ENCODE measurements at regions not wholly inside any gene's neighbourhood (a gene's known extent, or its start where the extent isn't known, plus 50 kb on each side); places are given as distances from the start of the nearest gene placed in this dataset.
A peak's percentile ranks its signal among the peaks of the same experiment; 100 is the strongest.

DNA sequence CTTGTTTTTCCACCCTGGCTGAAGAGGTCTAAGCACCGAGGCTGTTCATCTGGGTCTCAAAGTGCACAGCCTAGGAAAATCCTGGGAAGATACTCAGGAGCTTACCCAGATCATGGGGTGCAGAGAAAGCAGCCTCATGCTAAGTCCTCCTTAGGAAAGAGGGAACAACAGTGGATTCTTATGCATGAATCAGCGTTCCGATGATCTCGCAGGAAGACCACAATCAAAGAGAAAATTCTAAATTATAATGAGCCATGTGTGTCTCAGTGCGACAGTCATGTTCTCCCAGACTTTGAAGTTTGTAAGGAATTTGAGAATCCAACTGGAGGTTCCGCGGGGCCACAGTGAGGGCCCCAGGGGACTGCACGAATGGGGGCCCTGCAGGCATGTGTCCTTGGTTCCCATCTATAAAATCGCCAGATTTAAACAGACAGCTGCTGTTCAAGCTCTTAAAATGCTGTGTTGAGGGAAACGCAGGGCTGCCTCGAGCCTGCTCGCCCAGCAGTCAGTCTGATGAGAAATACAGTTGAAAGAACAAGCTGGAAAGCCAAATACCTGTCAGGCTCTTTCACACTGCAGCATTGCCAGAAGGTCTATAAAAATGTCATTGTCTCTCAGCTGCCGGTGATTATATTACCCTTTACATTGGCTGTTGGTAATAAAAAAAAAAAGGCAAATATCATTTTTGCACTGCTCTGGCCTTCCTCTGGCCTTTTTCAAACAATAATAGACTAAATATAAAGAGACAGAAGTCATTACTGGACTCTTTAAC, 152.1 kb downstream of the PMP22 start:
- Histone ChIP-seq H3K4me3 (no peak overlapping the region), H3K9me3 (no peaks in the 10 kb centered on the region), H3K36me3 (no peaks in the 10 kb centered on the region), H3K9ac (ENCODE audit: low read depth in 2 of 2, low read length in 2 of 2) (no peak overlapping the region), H3K4me1 (no peaks in the 10 kb centered on the region), H3K27ac (no peak overlapping the region), H3K27me3 (no peaks in the 10 kb centered on the region)
- peak; percentile 18 for DNase-seq
- TF ChIP-seq, protein P1, sequence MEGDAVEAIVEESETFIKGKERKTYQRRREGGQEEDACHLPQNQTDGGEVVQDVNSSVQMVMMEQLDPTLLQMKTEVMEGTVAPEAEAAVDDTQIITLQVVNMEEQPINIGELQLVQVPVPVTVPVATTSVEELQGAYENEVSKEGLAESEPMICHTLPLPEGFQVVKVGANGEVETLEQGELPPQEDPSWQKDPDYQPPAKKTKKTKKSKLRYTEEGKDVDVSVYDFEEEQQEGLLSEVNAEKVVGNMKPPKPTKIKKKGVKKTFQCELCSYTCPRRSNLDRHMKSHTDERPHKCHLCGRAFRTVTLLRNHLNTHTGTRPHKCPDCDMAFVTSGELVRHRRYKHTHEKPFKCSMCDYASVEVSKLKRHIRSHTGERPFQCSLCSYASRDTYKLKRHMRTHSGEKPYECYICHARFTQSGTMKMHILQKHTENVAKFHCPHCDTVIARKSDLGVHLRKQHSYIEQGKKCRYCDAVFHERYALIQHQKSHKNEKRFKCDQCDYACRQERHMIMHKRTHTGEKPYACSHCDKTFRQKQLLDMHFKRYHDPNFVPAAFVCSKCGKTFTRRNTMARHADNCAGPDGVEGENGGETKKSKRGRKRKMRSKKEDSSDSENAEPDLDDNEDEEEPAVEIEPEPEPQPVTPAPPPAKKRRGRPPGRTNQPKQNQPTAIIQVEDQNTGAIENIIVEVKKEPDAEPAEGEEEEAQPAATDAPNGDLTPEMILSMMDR (IDR thresholded peaks at IDR 0.05): no peak
- intact Hi-C loops (cut with DNase I): no loop called here

DNA sequence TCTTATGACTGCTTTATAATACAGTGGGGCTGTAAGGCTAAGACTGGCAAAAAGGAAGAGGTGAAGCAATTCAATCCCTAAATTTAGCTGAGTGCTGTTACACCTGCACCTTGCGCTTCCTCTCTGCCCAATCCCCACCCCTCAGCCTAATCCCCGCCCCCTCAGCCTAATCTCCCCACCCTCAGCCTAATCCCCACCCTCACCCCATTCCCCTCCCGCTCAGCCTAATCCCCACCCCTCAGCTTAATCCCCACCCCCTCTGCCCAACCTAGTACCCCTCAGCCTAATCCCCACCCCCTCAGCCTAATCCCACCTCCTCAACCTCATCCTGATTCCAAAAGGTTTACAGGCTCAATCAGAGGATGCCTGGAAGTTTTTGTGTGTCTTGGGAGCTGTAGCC, 155.5 kb downstream of the PMP22 start:
- TF ChIP-seq, protein P1 (IDR thresholded peaks at IDR 0.05): no peak
- Histone ChIP-seq H3K4me3 (no peak overlapping the region), H3K27ac (no peak overlapping the region), H3K9ac (ENCODE audit: low read depth in 2 of 2, low read length in 2 of 2) (no peak overlapping the region), H3K36me3 (no peaks in the 10 kb centered on the region), H3K27me3 (no peaks in the 10 kb centered on the region), H3K9me3 (no peaks in the 10 kb centered on the region), H3K4me1 (no peaks in the 10 kb centered on the region)
- intact Hi-C loops (cut with DNase I): no loop called here
- no peak for DNase-seq

DNA sequence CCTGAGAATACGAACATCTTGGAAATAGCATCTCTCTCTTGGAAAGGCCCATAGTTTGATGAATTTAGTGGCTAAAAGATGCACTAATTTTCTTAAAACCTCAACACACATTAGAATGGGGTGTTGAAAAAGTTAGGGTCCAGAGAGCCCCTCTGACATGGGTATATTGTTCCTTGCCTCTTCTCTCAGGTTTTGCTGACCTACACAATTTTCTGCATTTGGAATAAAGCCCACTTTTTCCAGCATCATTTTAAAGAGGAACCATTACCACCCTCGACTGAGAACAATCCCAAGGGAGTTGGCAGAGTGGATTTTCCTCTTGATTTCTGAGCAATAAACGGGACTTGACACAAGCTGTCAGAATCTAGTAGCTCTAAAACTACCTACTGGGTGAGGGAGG, 156.1 kb downstream of the PMP22 start:
- Histone ChIP-seq H3K9ac (ENCODE audit: low read depth in 2 of 2, low read length in 2 of 2) (no peak overlapping the region), H3K4me3 (no peak overlapping the region), H3K27ac (no peak overlapping the region), H3K4me1 (no peaks in the 10 kb centered on the region), H3K27me3 (no peaks in the 10 kb centered on the region), H3K36me3 (no peaks in the 10 kb centered on the region), H3K9me3 (no peaks in the 10 kb centered on the region)
- intact Hi-C loops (cut with DNase I): no loop called here
- TF ChIP-seq, protein P1 (IDR thresholded peaks at IDR 0.05): no peak
- no peak for DNase-seq

DNA sequence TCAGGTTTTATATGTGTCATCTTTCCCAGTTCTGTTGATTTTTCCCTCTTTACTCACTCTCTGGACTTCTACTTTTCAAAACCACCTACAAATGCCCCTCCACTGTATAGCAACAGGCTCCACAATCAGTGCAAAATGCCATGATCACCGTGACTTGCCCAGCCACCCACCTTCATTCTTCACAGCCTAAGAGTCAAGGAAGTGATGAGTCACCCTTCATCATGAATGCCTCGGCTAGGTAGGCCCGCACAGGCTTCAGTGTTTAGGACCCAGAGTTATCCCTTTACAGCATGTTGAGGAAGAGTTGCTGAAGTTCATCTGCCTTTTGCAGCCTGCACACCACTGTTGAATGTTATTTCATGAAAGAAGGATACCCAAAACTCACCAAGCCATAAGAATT, 158.6 kb downstream of the PMP22 start:
- TF ChIP-seq, protein P1 (IDR thresholded peaks at IDR 0.05): no peak
- H3K27ac ChIP-seq: no peak overlapping the region
- H3K9me3 ChIP-seq: no peaks in the 10 kb centered on the region
- intact Hi-C loops (cut with DNase I): no loop called here
- H3K4me3 ChIP-seq: no peak overlapping the region
- no peaks in the 10 kb centered on the region for H3K4me1 ChIP-seq
- H3K9ac ChIP-seq (ENCODE audit: low read depth in 2 of 2, low read length in 2 of 2): no peak overlapping the region
- no peaks in the 10 kb centered on the region for H3K36me3 ChIP-seq
- H3K27me3 ChIP-seq: no peaks in the 10 kb centered on the region
- no peak for DNase-seq

DNA sequence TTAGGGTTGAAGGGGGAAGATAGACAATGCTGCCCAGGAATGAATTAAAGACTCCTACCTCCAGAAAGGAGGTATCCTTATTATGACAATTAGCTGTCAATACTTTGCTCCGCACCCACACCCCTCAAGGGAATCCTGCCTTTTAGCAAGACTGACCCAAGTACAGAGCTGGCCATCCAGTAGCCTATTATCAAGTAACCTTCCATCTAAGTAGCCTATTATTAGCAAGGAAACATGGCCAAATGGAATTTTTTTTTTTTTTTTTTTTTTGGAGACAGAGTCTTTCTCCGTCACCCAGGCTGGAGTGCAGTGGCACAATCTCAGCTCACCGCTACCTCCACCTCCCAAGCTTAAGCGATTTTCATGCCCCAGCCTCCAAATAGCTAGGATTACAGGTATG, 161.3 kb downstream of the PMP22 start:
- TF ChIP-seq, protein P1 (IDR thresholded peaks at IDR 0.05): no peak
- no peak for DNase-seq
- H3K4me1 ChIP-seq: no peaks in the 10 kb centered on the region
- intact Hi-C loops (cut with DNase I): no loop called here
- no peaks in the 10 kb centered on the region for H3K36me3 ChIP-seq
- no peaks in the 10 kb centered on the region for H3K27me3 ChIP-seq
- H3K9ac ChIP-seq (ENCODE audit: low read depth in 2 of 2, low read length in 2 of 2): no peak overlapping the region
- H3K27ac ChIP-seq: no peak overlapping the region
- no peaks in the 10 kb centered on the region for H3K9me3 ChIP-seq
- H3K4me3 ChIP-seq: no peak overlapping the region

All from colonic mucosa (tissue), 4 donors.